ENCODE measurements at regions not wholly inside any gene's neighbourhood (a gene's known extent, or its start where the extent isn't known, plus 50 kb on each side); places are given as distances from the start of the nearest gene placed in this dataset.
"Not testable (repeated sequence)": the region's sequence is repeated elsewhere in the genome, so short reads cannot be mapped to it uniquely, and the experiment has no call there.

DNA sequence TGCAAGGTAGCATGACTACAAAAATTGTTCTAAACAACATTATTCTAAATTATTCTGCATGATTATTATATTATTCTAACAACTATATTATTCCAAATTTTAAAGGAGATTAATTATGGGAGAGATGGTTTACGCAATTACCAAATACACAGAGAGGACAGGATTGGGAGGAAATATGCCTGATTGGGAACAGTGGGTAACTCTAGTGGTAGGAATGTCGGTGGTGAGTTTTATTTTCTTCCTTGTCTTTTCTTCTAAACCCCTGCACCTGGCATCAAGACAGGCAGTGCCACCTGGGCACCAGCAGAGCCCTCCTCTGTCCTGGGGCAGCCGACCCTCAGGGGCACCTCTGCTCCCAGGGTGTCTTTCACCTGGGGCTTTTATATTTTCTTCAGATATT, 357.6 kb downstream of the BCL2L11 start:
- Mint-ChIP-seq H3K4me1 (ENCODE audit: low read depth) (peaks cover 33% of the 10 kb centered on the region), H3K4me3 (ENCODE audit: low read depth) (peak overlapping the region; percentile 77), H3K27ac (peak overlapping the region; percentile 92), H3K36me3 (ENCODE audit: low read depth) (peaks cover 21% of the 10 kb centered on the region)
- H3K27me3 Mint-ChIP-seq (ENCODE audit: low read depth); H3K9me3 Mint-ChIP-seq; DNase-seq (ENCODE audit: low spot score); intact Hi-C loops (cut with micrococcal nuclease): not testable (repeated sequence)

DNA sequence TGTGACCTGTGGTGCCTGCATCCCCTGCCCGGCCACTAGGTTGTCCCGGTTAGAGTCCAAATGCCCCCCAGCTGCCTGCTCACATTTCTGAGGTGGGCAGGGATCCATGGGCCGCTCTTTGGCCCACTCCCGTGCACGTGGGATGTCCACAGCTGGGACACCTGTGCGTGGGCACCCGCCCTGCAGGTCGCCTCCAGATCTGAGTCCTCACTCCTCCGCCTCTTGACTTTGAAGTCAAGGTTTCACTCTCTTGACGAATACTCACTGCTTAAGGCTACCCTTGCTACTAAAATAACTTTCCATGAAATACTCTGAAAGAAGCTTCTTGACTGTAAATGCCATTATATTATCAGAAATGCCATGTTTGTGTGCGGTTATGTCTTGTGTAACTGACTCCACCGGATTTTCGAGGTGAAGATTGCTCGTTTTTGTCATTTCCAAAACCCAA, 358.2 kb downstream of the BCL2L11 start:
- intact Hi-C loops (cut with micrococcal nuclease) = not testable (repeated sequence)
- H3K27ac Mint-ChIP-seq = peak overlapping the region; percentile 92

DNA sequence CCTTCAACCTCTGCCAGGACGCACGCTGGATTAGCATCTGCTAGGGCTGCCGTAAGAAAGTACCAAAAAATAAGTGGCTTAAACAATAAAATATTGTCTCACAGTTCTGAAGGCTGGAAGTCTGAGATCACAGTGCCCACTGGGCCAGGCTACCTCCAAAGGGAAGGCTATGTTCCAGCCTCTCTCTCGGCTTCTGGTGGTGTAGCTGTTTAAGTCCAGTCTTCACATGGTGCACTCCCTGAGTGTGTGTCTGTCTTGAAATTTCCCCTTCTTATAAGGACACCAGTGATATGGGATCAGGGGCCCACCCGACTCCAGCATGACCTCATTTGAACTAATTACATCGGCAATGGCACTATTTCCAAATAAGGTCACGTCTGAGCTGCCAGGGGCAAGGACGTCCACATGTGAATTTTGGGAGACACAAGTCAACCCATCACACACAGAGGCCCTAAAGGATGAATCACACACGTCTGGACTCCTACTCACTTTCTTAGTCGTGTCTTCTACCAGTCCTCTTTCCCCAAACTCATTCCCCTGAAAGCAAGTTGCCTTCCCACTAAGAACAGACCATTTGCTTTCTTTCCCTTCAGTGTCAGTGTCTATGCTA, 359.4 kb downstream of the BCL2L11 start:
- H3K27me3 Mint-ChIP-seq (ENCODE audit: low read depth); DNase-seq (ENCODE audit: low spot score); H3K9me3 Mint-ChIP-seq: not testable (repeated sequence)
- Mint-ChIP-seq H3K36me3 (ENCODE audit: low read depth) (peaks cover 14% of the 10 kb centered on the region), H3K27ac (peak overlapping the region; percentile 92), H3K4me1 (ENCODE audit: low read depth) (peaks cover 28% of the 10 kb centered on the region), H3K4me3 (ENCODE audit: low read depth) (peak overlapping the region; percentile 78)
- intact Hi-C loops (cut with micrococcal nuclease) = loop anchor here (5.0 kb wide), 1 partner anchor 222 kb away; no protein-coding TSS in a partner anchor

More for the DNA sequence above, 358.2 kb downstream of the BCL2L11 start:
- H3K36me3 Mint-ChIP-seq (ENCODE audit: low read depth) = peaks cover 19% of the 10 kb centered on the region
- H3K9me3 Mint-ChIP-seq; DNase-seq (ENCODE audit: low spot score); H3K27me3 Mint-ChIP-seq (ENCODE audit: low read depth): not testable (repeated sequence)
- peak overlapping the region; percentile 77 for H3K4me3 Mint-ChIP-seq (ENCODE audit: low read depth)
- H3K4me1 Mint-ChIP-seq (ENCODE audit: low read depth) = peaks cover 31% of the 10 kb centered on the region

DNA sequence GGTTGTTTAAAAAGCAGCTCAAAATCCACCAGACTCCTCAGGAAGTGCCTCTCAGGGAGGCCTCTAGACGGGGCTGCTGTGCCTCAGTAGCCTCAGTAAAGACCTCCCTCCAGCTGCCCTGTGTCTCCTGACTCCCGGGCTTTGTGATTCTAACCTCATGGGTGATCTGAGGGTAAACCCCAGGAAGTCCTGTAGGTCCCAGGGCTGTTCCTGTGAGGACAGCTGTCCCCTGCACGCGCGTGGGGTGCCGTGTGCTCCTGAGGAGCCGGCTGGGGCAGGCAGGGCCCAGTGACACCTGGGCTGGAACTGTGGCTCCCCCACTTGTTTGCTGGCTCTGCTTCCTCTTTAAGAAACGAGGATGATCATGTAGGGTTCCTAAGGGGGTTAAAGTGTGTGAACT, 359.9 kb downstream of the BCL2L11 start:
- not testable (repeated sequence) for H3K27me3 Mint-ChIP-seq (ENCODE audit: low read depth); H3K9me3 Mint-ChIP-seq; DNase-seq (ENCODE audit: low spot score)
- intact Hi-C loops (cut with micrococcal nuclease) = loop anchor here (5.0 kb wide), 1 partner anchor 222 kb away; no protein-coding TSS in a partner anchor
- H3K4me3 Mint-ChIP-seq (ENCODE audit: low read depth) = peak overlapping the region; percentile 78
- peaks cover 14% of the 10 kb centered on the region for H3K36me3 Mint-ChIP-seq (ENCODE audit: low read depth)
- peaks cover 30% of the 10 kb centered on the region for H3K4me1 Mint-ChIP-seq (ENCODE audit: low read depth)
- peak overlapping the region; percentile 92 for H3K27ac Mint-ChIP-seq

DNA sequence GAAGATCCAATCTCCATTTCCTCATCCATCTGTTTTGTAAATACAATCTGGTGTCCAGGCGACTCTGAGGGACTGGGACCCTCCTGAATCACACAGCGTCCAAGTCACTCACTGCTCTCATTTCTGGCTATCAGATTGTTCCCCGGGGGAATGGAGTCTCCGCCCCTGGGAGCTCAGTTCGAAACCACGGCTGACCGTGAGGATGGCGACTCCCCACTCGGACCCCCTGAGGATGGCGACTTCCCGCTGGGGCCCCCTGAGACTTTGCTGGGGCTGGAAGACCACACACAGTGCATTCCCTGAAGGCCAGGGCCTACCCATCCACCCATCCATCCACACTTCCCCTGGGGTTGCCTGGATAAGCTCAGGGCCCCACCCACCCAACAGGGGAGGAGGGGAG, 360.5 kb downstream of the BCL2L11 start:
- peaks cover 14% of the 10 kb centered on the region for H3K36me3 Mint-ChIP-seq (ENCODE audit: low read depth)
- intact Hi-C loops (cut with micrococcal nuclease) = loop anchor here (5.0 kb wide), 1 partner anchor 221 kb away; no protein-coding TSS in a partner anchor
- peaks cover 33% of the 10 kb centered on the region for H3K4me1 Mint-ChIP-seq (ENCODE audit: low read depth)
- H3K27ac Mint-ChIP-seq = peak overlapping the region; percentile 38
- H3K27me3 Mint-ChIP-seq (ENCODE audit: low read depth); H3K9me3 Mint-ChIP-seq; DNase-seq (ENCODE audit: low spot score); H3K4me3 Mint-ChIP-seq (ENCODE audit: low read depth): not testable (repeated sequence)

DNA sequence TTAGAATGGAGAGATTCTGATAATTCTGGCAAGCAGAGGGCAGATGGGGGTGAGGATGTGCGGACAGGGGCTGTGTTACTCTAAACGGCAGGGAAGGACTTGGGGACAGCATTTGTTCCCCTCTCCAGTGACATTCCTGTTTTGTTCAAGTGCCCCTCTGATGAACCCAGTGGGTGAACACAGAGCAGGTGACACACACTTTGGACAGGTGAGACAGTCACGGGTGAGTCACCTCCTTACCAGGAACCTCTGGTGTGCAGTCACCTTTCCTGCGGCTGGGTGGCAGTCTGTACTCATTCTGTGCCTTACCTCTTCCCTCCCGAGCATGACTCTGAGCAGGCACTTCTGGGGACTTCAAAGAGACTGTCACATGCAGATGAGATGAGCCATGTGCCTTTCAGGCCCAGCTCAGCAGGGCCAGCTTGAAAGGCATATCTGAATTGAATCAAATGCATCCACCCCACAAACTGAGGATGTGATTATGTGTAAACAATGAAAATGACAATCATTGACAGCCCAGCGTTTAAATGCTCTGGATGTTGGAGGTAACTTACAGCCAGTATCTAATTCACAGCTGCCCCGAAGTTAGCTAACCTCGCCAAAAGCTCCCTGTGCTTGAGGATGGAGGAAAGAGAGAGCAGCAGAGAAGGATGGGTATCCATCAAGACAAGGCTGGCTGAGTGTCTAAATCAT, 362.4 kb downstream of the BCL2L11 start:
- Mint-ChIP-seq H3K36me3 (ENCODE audit: low read depth) (peaks cover 14% of the 10 kb centered on the region), H3K4me1 (ENCODE audit: low read depth) (peaks cover 33% of the 10 kb centered on the region)
- not testable (repeated sequence) for H3K27me3 Mint-ChIP-seq (ENCODE audit: low read depth); H3K27ac Mint-ChIP-seq; DNase-seq (ENCODE audit: low spot score); H3K9me3 Mint-ChIP-seq; H3K4me3 Mint-ChIP-seq (ENCODE audit: low read depth)
- intact Hi-C loops (cut with micrococcal nuclease) = loop anchor here (5.0 kb wide), 1 partner anchor 219 kb away; no protein-coding TSS in a partner anchor

DNA sequence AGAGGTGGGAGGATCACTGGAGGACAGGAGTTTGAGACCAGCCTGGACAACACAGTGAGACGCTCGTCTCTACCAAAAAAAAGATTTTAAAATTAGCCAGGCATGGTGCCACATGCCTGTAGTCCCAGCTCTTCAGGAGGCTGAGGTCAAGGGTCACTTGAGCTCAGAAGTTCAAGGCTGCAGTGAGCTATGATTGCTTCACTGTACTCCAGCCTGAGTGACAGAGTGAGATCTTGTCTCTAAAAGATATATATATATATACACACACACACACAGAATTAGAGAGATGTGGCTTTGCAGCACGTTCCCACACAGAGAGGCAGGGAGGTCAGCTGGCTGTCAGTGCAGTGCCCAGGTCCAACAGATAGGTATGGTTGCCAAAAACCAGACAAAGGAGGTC, 363.4 kb downstream of the BCL2L11 start:
- Mint-ChIP-seq H3K4me1 (ENCODE audit: low read depth) (peaks cover 28% of the 10 kb centered on the region), H3K36me3 (ENCODE audit: low read depth) (peaks cover 10% of the 10 kb centered on the region)
- H3K27ac Mint-ChIP-seq; H3K4me3 Mint-ChIP-seq (ENCODE audit: low read depth); H3K9me3 Mint-ChIP-seq; H3K27me3 Mint-ChIP-seq (ENCODE audit: low read depth); DNase-seq (ENCODE audit: low spot score): not testable (repeated sequence)
- intact Hi-C loops (cut with micrococcal nuclease) = loop anchor here (5.0 kb wide), 1 partner anchor 218 kb away; no protein-coding TSS in a partner anchor

DNA sequence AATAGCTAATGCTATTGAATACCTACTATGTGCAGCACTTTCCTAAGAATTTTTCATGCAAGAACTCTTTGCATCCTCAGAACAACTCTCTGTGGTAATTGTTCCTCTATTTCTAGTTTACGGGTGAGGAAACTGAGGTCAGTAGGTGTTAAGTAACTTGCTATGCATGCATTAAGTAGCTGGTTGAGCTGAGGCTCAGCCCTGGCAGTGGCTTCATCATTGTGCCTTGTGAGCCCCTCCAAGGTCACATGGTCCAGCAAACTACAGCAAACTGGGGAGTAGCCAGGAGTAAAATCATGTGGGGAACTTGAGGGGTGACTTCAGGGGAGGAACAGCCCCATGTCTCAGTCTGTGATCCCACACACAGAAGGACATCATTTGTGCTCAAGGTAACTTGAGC, 365.2 kb downstream of the BCL2L11 start:
- H3K36me3 Mint-ChIP-seq (ENCODE audit: low read depth); DNase-seq (ENCODE audit: low spot score); H3K27ac Mint-ChIP-seq; H3K4me3 Mint-ChIP-seq (ENCODE audit: low read depth); intact Hi-C loops (cut with micrococcal nuclease); H3K27me3 Mint-ChIP-seq (ENCODE audit: low read depth); H3K9me3 Mint-ChIP-seq: not testable (repeated sequence)
- peaks cover 20% of the 10 kb centered on the region for H3K4me1 Mint-ChIP-seq (ENCODE audit: low read depth)

DNA sequence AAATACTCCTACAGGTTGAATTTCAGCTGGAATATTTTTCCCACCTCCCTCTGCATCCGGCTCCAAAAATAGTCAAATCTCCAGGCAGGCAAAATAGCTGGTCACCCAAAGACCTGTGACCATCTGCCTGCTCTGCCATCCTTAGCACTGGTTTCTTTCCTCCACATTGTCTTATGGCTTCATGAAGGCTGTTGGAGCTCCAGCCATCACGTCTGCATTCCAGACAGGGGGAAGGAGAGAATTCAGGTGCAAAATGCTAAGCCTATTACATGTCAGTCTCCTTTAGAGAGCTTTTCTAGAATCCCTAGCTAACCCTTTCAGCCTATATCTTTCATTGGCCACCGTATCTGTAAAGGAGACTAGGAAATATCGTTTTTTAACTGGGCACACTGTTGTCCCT, 367.7 kb downstream of the BCL2L11 start:
- H3K9me3 Mint-ChIP-seq; H3K36me3 Mint-ChIP-seq (ENCODE audit: low read depth); H3K27ac Mint-ChIP-seq; intact Hi-C loops (cut with micrococcal nuclease); H3K4me3 Mint-ChIP-seq (ENCODE audit: low read depth); DNase-seq (ENCODE audit: low spot score); H3K27me3 Mint-ChIP-seq (ENCODE audit: low read depth): not testable (repeated sequence)
- H3K4me1 Mint-ChIP-seq (ENCODE audit: low read depth) = peaks cover 19% of the 10 kb centered on the region

DNA sequence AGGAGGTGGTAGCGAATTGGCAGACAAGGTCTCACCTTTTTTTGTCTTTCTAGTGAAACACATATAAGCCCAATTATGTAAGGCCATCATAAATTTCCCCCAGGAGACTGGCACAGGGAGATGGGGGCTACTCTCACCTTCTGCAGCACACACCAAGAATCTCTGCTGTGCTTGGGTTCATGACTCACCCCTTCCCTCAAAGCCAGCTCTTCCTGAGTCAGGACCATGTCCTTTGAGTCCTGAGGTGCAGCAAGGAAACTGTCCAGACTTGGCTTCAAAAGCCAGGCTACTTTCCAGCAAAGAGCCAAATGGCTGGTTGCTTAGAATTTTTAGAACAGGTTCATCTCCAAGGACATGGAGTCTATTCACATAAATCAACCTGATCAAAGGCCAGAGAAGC, 368.7 kb downstream of the BCL2L11 start:
- H3K4me1 Mint-ChIP-seq (ENCODE audit: low read depth) = peaks cover 17% of the 10 kb centered on the region
- intact Hi-C loops (cut with micrococcal nuclease); DNase-seq (ENCODE audit: low spot score); H3K27me3 Mint-ChIP-seq (ENCODE audit: low read depth); H3K27ac Mint-ChIP-seq; H3K36me3 Mint-ChIP-seq (ENCODE audit: low read depth); H3K9me3 Mint-ChIP-seq; H3K4me3 Mint-ChIP-seq (ENCODE audit: low read depth): not testable (repeated sequence)

DNA sequence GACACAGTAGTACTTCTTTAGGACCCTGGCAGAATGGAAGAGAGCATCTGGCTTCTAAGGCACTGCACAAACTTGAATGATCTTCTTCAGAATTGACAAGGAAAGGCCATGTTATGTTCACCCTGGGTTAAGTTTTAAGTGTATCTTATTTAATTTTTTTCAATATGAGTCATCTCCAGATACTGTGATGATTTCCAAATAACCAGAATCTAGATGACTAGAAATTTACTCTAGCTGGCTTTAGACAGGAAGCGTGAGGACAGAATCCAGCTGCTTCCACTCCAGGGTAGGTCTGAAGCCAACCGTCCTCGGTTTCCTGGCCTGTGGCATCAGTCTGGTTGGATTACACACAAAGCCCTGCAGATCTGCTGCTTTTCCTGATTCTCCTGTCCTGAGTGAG, 370.5 kb downstream of the BCL2L11 start:
- intact Hi-C loops (cut with micrococcal nuclease) = loop anchor here (5.0 kb wide), 1 partner anchor 136 kb away; no protein-coding TSS in a partner anchor
- Mint-ChIP-seq H3K4me3 (ENCODE audit: low read depth) (peak overlapping the region; percentile 70), H3K27ac (peak overlapping the region; percentile 70), H3K4me1 (ENCODE audit: low read depth) (peaks cover 16% of the 10 kb centered on the region)
- DNase-seq (ENCODE audit: low spot score); H3K9me3 Mint-ChIP-seq; H3K36me3 Mint-ChIP-seq (ENCODE audit: low read depth); H3K27me3 Mint-ChIP-seq (ENCODE audit: low read depth): not testable (repeated sequence)

DNA sequence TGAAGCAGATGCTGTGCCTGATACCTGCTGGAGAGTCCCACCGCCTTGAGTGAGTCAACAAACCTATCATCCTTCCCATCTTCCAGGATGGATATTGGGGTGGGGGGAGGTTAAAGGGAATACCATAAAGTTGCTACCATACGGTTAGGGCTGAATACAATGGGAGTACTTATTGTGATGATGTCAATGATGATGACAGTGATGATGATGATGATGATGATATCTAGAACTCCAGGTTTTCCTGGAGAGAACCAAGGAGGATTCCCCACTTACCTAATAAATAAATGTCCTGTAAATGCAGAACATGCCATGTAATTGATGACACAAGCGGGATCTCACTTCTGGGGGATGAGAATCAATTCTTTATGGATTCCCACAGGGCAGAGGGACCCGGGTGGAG, 370.9 kb downstream of the BCL2L11 start:
- H3K36me3 Mint-ChIP-seq (ENCODE audit: low read depth); H3K27me3 Mint-ChIP-seq (ENCODE audit: low read depth); H3K9me3 Mint-ChIP-seq; DNase-seq (ENCODE audit: low spot score): not testable (repeated sequence)
- Mint-ChIP-seq H3K27ac (peak overlapping the region; percentile 70), H3K4me1 (ENCODE audit: low read depth) (peaks cover 17% of the 10 kb centered on the region), H3K4me3 (ENCODE audit: low read depth) (peak overlapping the region; percentile 70)
- intact Hi-C loops (cut with micrococcal nuclease) = loop anchor here (5.0 kb wide), 1 partner anchor 136 kb away; no protein-coding TSS in a partner anchor
